Erythroblast (primary cell): ENCODE measurements at regions not wholly inside any gene's neighbourhood (a gene's known extent, or its start where the extent isn't known, plus 50 kb on each side); places are given as distances from the start of the nearest gene placed in this dataset.

Experiments used
- GATA1 ChIP-seq: IDR thresholded peaks from 2 replicates; pipeline ENCODE4 v1.6.1; 2011; ENCODE audit warnings: low read depth, mild to moderate bottlenecking, control low read depth, low read length, moderate library complexity
- POLR2A ChIP-seq: IDR thresholded peaks from 2 replicates; pipeline ENCODE4 v1.6.1; 2011; ENCODE audit warnings: mild to moderate bottlenecking, low read length

- TF ChIP-seq POLR2A: no peak
- TF ChIP-seq GATA1: no peak
Measured at GRCh38 chr1:208747979-208748378, 503.8 kb upstream of the PLXNA2 start.
